WTC11 (cell line): ENCODE measurements at regions not wholly inside any gene's neighbourhood (a gene's known extent, or its start where the extent isn't known, plus 50 kb on each side); places are given as distances from the start of the nearest gene placed in this dataset.

Source experiments
- ATAC-seq: fragments of 200-7000 bp; cut with Tn5 transposase; 2 replicates; pipeline ENCODE4 v1.10.0; 2021; ENCODE audit warnings: mild to moderate bottlenecking, moderate library complexity
- CTCF ChIA-PET: fragments of 300-600 bp; sonication (Branson Sonifier 250); formaldehyde crosslinking; loops from one replicate; lab custom pipeline; 2021; ENCODE audit warnings: antibody characterized with exemption; lab: Charles Lee
- POLR2A ChIA-PET: fragments of 350-600 bp; sonication (Branson Sonifier 250); formaldehyde crosslinking; loops from one replicate; lab custom pipeline; 2021; ENCODE audit warnings: antibody characterized with exemption; lab: Charles Lee
- DNase-seq: peaks from one replicate; pipeline ENCODE4 v3.0.0; 2021; ENCODE audit warnings: low spot score
- H3K27ac Mint-ChIP-seq: 2 replicates; pipeline ENCODE4 v1.8.0; 2021; ENCODE audit warnings: mixed read lengths
- H3K27me3 Mint-ChIP-seq: 2 replicates; pipeline ENCODE4 v1.8.0; 2021; ENCODE audit warnings: low read depth, mild to moderate bottlenecking, moderate library complexity, mixed read lengths
- H3K36me3 Mint-ChIP-seq: 2 replicates; pipeline ENCODE4 v1.8.0; 2021; ENCODE audit warnings: mixed read lengths
- H3K4me1 Mint-ChIP-seq: 2 replicates; pipeline ENCODE4 v1.8.0; 2022; ENCODE audit warnings: mixed read lengths
- H3K4me3 Mint-ChIP-seq: 2 replicates; pipeline ENCODE4 v1.8.0; 2021; ENCODE audit warnings: mild to moderate bottlenecking, moderate library complexity, mixed read lengths
- H3K9me3 Mint-ChIP-seq: 2 replicates; pipeline ENCODE4 v1.8.0; 2021; ENCODE audit warnings: mixed read lengths
- CBFB ChIP-seq: sonication (generic); formaldehyde crosslinking; IDR thresholded peaks from 2 replicates; pipeline ENCODE4 v1.8.1; 2022; ENCODE audit warnings: mild to moderate bottlenecking, low read depth, missing genetic modification reagents
- CREB1 ChIP-seq: sonication (generic); formaldehyde crosslinking; IDR thresholded peaks from 2 replicates; pipeline ENCODE4 v1.8.0; 2023; ENCODE audit warnings: mild to moderate bottlenecking, missing genetic modification reagents
- FOXP1 ChIP-seq: sonication (generic); formaldehyde crosslinking; IDR thresholded peaks from 2 replicates; pipeline ENCODE4 v1.8.0; 2022; ENCODE audit warnings: missing genetic modification reagents, mild to moderate bottlenecking, moderate library complexity, borderline replicate concordance
- GTF2I ChIP-seq: fragments of 250-450 bp; sonication (Bioruptor Pico); conservative IDR thresholded peaks from 2 replicates; pipeline ENCODE4 v1.4.0; 2021; ENCODE audit warnings: mild to moderate bottlenecking
- JAZF1 ChIP-seq: fragments of 250-450 bp; sonication (Bioruptor Pico); IDR thresholded peaks from 2 replicates; pipeline ENCODE4 v1.9.0; 2021; ENCODE audit warnings: moderate library complexity, mild to moderate bottlenecking, inconsistent platforms
- MXD4 ChIP-seq: fragments of 250-450 bp; sonication (Bioruptor Pico); IDR thresholded peaks from 2 replicates; pipeline ENCODE4 v1.8.0; 2021; ENCODE audit warnings: mild to moderate bottlenecking, moderate library complexity, borderline replicate concordance
- NFYB ChIP-seq: sonication (generic); formaldehyde crosslinking; conservative IDR thresholded peaks from 2 replicates; pipeline ENCODE4 v1.8.0; 2022; ENCODE audit warnings: low read depth, missing genetic modification reagents
- NR2C2 ChIP-seq: sonication (generic); formaldehyde crosslinking; IDR thresholded peaks from 2 replicates; pipeline ENCODE4 v1.8.0; 2022; ENCODE audit warnings: mild to moderate bottlenecking, missing genetic modification reagents
- OVOL2 ChIP-seq: fragments of 250-450 bp; sonication (Bioruptor Pico); IDR thresholded peaks from 2 replicates; pipeline ENCODE4 v1.9.0; 2021; ENCODE audit warnings: mild to moderate bottlenecking, borderline replicate concordance
- PRRX2 ChIP-seq: fragments of 250-450 bp; sonication (Bioruptor Pico); IDR thresholded peaks from 2 replicates; pipeline ENCODE4 v1.8.0; 2021; ENCODE audit warnings: mild to moderate bottlenecking
- RELA ChIP-seq: sonication (generic); formaldehyde crosslinking; IDR thresholded peaks from 2 replicates; pipeline ENCODE4 v1.8.1; 2022; ENCODE audit warnings: missing genetic modification reagents, mild to moderate bottlenecking, borderline replicate concordance
- RORB ChIP-seq: fragments of 250-450 bp; sonication (Bioruptor Pico); IDR thresholded peaks from 2 replicates; pipeline ENCODE4 v1.9.0; 2021; ENCODE audit warnings: mild to moderate bottlenecking
- SMAD3 ChIP-seq: sonication (generic); formaldehyde crosslinking; IDR thresholded peaks from 2 replicates; pipeline ENCODE4 v1.8.0; 2022; ENCODE audit warnings: missing genetic modification reagents, mild to moderate bottlenecking, borderline replicate concordance
- SMAD4 ChIP-seq: sonication (generic); formaldehyde crosslinking; IDR thresholded peaks from 2 replicates; pipeline ENCODE4 v1.8.0; 2022; ENCODE audit warnings: mild to moderate bottlenecking, missing genetic modification reagents
- TCF7 ChIP-seq: sonication (generic); formaldehyde crosslinking; IDR thresholded peaks from 2 replicates; pipeline ENCODE4 v1.8.0; 2022; ENCODE audit warnings: mild to moderate bottlenecking, low read depth, missing genetic modification reagents, moderate library complexity
- TEAD4 ChIP-seq: sonication (generic); formaldehyde crosslinking; IDR thresholded peaks from 2 replicates; pipeline ENCODE4 v1.8.0; 2022; ENCODE audit warnings: mild to moderate bottlenecking, missing genetic modification reagents
- USF2 ChIP-seq: sonication (generic); formaldehyde crosslinking; IDR thresholded peaks from 2 replicates; pipeline ENCODE4 v1.8.1; 2023; ENCODE audit warnings: mild to moderate bottlenecking, missing genetic modification reagents, moderate library complexity
- ZBTB21 ChIP-seq: sonication (generic); formaldehyde crosslinking; IDR thresholded peaks from 2 replicates; pipeline ENCODE4 v1.8.1; 2023; ENCODE audit warnings: mild to moderate bottlenecking, missing genetic modification reagents, borderline replicate concordance
- ZBTB43 ChIP-seq: sonication (generic); formaldehyde crosslinking; IDR thresholded peaks from 2 replicates; pipeline ENCODE4 v1.8.1; 2023; ENCODE audit warnings: mild to moderate bottlenecking, missing genetic modification reagents
- ZMAT4 ChIP-seq: fragments of 250-450 bp; sonication (Bioruptor Pico); IDR thresholded peaks from 2 replicates; pipeline ENCODE4 v1.9.0; 2021; ENCODE audit warnings: mild to moderate bottlenecking
- ZNF121 ChIP-seq: sonication (generic); formaldehyde crosslinking; IDR thresholded peaks from 2 replicates; pipeline ENCODE4 v1.8.0; 2023; ENCODE audit warnings: missing genetic modification reagents
- ZNF232 ChIP-seq: sonication (generic); formaldehyde crosslinking; IDR thresholded peaks from 2 replicates; pipeline ENCODE4 v1.8.0; 2022; ENCODE audit warnings: mild to moderate bottlenecking, missing genetic modification reagents
- ZNF263 ChIP-seq: sonication (generic); formaldehyde crosslinking; IDR thresholded peaks from 2 replicates; pipeline ENCODE4 v1.8.1; 2022; ENCODE audit warnings: low read depth, mild to moderate bottlenecking, moderate library complexity, missing genetic modification reagents
- TF ChIP-seq, protein P1 (sequence below): sonication (generic); formaldehyde crosslinking; IDR thresholded peaks from 2 replicates; pipeline ENCODE4 v1.8.0; 2022; ENCODE audit warnings: mild to moderate bottlenecking, missing genetic modification reagents
- TF ChIP-seq, protein P2 (sequence below): sonication (generic); formaldehyde crosslinking; IDR thresholded peaks from 2 replicates; pipeline ENCODE4 v1.8.0; 2022; ENCODE audit warnings: mild to moderate bottlenecking, missing genetic modification reagents

GRCh38 chr11:98559961-98560360 is 460.8 kb upstream of the CNTN5 start:
- Mint-ChIP-seq H3K4me3 (no peak overlapping the region), H3K9me3 (no peaks in the 10 kb centered on the region), H3K36me3 (no peaks in the 10 kb centered on the region), H3K4me1 (peaks cover 15% of the 10 kb centered on the region), H3K27ac (no peak overlapping the region), H3K27me3 (no peaks in the 10 kb centered on the region)
- ChIA-PET POLR2A (no interaction called here), CTCF (no interaction called here)
- ATAC-seq (no peak), DNase-seq (no peak)
- no peak for TF ChIP-seq GTF2I (CRISPR knock-in tag)
- no peak for TF ChIP-seq TCF7 (CRISPR knock-in tag)
- TF ChIP-seq SMAD4 (CRISPR knock-in tag), result no peak
- TF ChIP-seq, protein P1, sequence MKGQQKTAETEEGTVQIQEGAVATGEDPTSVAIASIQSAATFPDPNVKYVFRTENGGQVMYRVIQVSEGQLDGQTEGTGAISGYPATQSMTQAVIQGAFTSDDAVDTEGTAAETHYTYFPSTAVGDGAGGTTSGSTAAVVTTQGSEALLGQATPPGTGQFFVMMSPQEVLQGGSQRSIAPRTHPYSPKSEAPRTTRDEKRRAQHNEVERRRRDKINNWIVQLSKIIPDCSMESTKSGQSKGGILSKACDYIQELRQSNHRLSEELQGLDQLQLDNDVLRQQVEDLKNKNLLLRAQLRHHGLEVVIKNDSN, result no peak
- TF ChIP-seq ZMAT4, result no peak
- TF ChIP-seq CBFB (CRISPR knock-in tag), result no peak

- ATAC-seq (peak; percentile 36), DNase-seq (no peak)
- H3K36me3 Mint-ChIP-seq, result no peaks in the 10 kb centered on the region
- TF ChIP-seq TEAD4, result no peak
- no peak for TF ChIP-seq OVOL2 (CRISPR knock-in tag)
- TF ChIP-seq ZNF263 (CRISPR knock-in tag), result no peak
- TF ChIP-seq USF2 (CRISPR knock-in tag), result no peak
- TF ChIP-seq GTF2I (CRISPR knock-in tag), result no peak
- TF ChIP-seq ZNF232 (CRISPR knock-in tag), result no peak
- TF ChIP-seq NR2C2 (CRISPR knock-in tag), result no peak
- TF ChIP-seq RELA, result no peak
- TF ChIP-seq CREB1 (CRISPR knock-in tag), result no peak
- TF ChIP-seq ZBTB43 (CRISPR knock-in tag), result no peak
- TF ChIP-seq ZNF121, result no peak
- TF ChIP-seq SMAD3, result no peak
- TF ChIP-seq JAZF1, result no peak
- TF ChIP-seq RORB (CRISPR knock-in tag), result no peak
- no peak for TF ChIP-seq MXD4 (CRISPR knock-in tag)
- no peak for TF ChIP-seq NFYB (CRISPR knock-in tag)
- no peak for TF ChIP-seq FOXP1
- no peak for TF ChIP-seq ZBTB21 (CRISPR knock-in tag)
- TF ChIP-seq PRRX2 (CRISPR knock-in tag), result no peak
- TF ChIP-seq, protein P2, sequence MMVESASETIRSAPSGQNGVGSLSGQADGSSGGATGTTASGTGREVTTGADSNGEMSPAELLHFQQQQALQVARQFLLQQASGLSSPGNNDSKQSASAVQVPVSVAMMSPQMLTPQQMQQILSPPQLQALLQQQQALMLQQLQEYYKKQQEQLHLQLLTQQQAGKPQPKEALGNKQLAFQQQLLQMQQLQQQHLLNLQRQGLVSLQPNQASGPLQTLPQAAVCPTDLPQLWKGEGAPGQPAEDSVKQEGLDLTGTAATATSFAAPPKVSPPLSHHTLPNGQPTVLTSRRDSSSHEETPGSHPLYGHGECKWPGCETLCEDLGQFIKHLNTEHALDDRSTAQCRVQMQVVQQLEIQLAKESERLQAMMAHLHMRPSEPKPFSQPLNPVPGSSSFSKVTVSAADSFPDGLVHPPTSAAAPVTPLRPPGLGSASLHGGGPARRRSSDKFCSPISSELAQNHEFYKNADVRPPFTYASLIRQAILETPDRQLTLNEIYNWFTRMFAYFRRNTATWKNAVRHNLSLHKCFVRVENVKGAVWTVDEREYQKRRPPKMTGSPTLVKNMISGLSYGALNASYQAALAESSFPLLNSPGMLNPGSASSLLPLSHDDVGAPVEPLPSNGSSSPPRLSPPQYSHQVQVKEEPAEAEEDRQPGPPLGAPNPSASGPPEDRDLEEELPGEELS (CRISPR knock-in tag), result no peak
- TF ChIP-seq, all 79 proteins: peak for 0
- ChIA-PET CTCF (no interaction called here), POLR2A (no interaction called here)
- no peak overlapping the region for H3K4me3 Mint-ChIP-seq
- H3K27me3 Mint-ChIP-seq, result no peaks in the 10 kb centered on the region
- peaks cover 15% of the 10 kb centered on the region for H3K4me1 Mint-ChIP-seq
- H3K27ac Mint-ChIP-seq, result no peak overlapping the region; the same call in 1 of the 2 replicates
- H3K9me3 Mint-ChIP-seq, result no peaks in the 10 kb centered on the region
Measured at GRCh38 chr11:98561252-98561651, 459.5 kb upstream of the CNTN5 start.
